NCI-H2081 treated with DMSO at 0.1 percent for 48 hours (cell line): ENCODE measurements at regions not wholly inside any gene's neighbourhood (a gene's known extent, or its start where the extent isn't known, plus 50 kb on each side); places are given as distances from the start of the nearest gene placed in this dataset.

Experiments
- DNase-seq: peaks from one replicate; lab custom pipeline; 2025; lab: John Stamatoyannopoulos, UW

DNA sequence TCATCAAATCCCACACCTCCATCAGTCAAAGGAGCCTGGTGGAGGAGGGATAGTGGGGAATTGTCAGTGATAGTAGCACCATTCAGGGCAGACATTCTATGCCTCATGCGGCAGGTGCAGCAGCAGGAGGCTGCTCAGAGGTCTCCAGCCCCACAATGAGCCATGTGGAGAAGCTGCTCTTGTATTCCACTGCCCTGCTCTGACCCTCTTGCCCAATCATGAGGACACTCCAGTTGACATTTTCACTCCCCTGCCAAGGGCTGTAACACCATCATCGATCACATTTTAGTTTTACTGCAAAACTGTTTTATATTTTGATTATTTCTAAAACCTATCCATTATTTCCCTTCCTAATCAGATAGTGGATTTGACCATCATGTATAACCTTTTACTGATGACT lies 487.6 kb upstream of the KLHL29 start:
- no peak for DNase-seq

- no peak for DNase-seq
Observed at GRCh38 chr2:22900674-22901073, 484.3 kb upstream of the KLHL29 start.

DNA sequence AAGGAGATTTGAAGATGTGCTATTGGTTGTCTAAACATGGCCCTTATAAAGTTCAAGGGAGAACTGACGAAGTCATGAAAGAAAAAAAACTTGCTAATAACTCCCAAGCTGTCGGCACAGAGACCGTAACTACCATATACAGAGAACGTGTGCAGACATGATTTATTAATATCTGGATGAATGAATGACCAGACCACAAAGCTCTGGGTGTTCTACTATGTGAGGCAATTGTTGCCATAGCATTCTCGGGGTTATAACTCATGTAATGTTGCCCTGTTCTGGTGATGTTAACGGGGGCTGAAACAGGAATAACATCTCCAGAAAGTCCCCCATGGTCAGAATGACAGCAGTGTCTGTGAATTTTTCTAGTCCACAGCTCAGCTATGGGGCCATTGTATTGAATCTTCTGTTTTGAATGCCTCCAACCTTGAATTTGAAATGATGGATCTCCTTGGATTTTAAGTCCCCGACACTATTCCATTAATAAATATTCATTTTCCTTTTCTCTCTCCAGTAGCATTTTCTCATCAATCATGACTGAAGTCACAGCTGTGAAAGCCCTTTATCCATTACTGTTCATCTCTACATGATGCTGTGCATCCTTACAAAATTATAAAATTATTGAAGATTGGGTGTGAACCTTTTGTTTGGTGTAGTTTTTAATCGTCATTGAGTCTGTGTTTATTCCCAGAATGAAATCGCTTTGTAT lies 483.4 kb upstream of the KLHL29 start:
- DNase-seq, result no peak

- no peak for DNase-seq
Observed at GRCh38 chr2:22902180-22902550, 482.8 kb upstream of the KLHL29 start.

- DNase-seq, result no peak
Observed at GRCh38 chr2:22902662-22903165, 482.3 kb upstream of the KLHL29 start.

DNA sequence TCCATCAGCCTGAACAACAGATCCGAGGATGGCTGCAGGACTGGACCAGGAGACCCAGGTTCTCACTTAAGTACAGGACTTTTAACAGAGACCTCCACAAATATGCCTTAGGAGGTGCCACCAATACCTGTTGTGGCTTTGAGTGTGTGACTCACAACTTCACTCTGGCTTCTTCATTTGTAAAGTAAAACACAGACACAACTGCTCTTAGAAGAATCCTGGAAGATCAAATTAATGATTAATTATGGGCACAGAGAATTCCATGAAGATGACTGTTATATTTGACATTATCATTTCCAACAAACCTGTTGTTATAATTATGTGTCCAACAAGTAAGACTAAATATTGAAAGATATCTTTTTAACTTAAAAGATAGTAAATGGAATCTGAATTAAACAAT lies 481.4 kb upstream of the KLHL29 start:
- no peak for DNase-seq

DNA sequence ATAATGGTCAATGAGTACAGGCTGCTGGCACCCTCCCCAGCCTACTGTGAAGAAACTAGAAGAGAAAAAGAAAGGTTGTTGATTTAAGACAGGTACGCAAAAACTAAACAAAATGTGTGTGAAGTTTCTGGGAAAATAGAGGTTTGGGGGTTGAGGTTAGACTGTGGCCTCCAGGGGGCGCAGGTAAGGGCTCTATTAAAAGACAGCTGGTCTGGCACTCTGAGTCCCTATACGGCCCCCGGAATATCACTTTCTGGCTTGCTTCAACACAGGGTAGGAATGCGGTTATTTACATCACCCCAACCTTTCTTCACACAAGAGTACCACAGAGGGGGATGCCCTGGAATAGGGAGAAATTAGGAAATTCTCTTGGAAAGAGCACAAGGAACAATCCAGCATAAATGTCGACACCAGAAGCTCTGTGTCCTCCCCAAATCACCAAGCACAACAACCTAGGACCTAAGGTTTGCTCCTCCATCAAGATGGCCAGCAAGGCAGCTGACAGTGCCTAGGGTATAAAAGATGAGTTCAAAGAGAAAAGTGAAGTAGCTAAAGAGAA lies 480.8 kb upstream of the KLHL29 start:
- no peak for DNase-seq

GRCh38 chr2:22907330-22907729 lies 477.6 kb upstream of the KLHL29 start:
- DNase-seq, result no peak

DNA sequence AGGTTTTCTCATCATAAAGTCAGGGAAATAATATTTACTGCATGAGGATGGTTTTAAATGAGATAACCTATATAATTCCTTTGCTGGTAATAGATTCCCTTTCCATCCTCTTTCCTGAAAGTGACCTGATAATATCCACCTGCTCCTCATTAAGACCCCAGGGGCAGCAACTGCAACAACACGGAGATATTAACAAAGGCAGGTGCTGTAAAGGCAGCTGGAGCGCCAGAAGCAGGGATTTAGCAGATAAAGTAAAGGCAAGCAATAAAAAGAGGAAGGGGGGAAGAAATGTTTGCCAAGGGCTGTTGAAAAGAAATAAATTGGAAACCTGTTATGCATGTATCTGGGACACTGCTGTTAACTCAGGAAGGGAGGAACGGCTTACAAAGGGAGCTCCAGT lies 472.6 kb upstream of the KLHL29 start:
- no peak for DNase-seq

DNA sequence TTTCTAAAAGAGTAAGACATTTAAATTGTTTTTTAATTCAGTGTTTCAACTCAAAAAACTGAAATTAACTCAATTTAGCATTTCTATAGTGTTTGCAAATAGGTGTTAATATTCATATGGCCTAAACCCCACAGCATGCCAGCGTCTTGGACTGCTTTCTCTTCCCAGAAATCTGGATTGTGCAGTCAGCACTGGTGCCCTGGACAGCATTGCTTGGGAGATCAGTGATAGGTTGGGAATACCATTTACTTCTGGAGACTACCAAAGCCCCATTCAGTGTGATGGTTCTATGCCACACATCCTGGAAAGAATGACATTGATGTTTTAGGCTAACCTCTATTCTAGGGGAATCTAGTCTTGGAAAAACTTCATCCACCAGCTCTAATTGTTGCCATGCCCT lies 455.0 kb upstream of the KLHL29 start:
- no peak for DNase-seq

- DNase-seq, result no peak
Observed at GRCh38 chr2:22930781-22931180, 454.2 kb upstream of the KLHL29 start.

- no peak for DNase-seq
Observed at GRCh38 chr2:22932288-22932687, 452.7 kb upstream of the KLHL29 start.

DNA sequence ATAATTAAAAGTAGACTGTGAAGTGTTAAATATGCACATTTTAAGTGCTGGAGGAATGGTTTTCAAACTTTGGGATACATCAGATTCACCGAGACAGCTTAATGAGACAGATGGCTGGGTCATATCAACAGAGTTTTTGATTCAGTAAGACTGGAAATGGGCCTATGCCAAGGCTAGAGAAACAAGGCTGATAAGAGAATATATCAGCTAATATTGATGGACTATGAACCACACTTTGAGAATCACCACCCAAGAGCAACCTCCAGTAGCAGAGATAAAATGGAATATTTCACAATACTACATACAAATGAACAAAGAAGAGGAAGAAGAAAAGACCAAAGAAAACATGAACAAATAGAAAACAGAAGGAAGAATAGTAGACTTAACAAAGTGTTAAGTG lies 450.2 kb upstream of the KLHL29 start:
- no peak for DNase-seq

GRCh38 chr2:22942441-22942840 lies 442.5 kb upstream of the KLHL29 start:
- no peak for DNase-seq

DNA sequence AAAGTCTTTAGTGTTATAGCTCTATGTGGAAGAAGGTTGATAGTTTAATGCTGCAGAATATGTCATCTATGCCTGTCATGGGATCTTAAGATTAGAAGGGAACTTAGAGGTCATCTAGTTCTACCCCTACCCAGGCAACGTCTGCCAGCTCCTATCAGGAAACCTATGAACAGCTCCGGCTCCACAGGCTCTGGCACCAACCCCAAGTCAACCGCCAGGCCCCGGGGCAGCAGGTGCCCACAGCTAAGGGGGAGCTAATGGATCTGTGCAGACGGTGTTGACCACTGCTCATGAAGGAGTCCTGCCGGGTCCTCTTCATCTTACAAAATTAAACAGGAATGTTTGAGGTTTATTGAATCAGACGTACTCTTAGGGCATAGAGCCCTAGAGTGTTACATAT lies 440.8 kb upstream of the KLHL29 start:
- DNase-seq, result no peak

DNA sequence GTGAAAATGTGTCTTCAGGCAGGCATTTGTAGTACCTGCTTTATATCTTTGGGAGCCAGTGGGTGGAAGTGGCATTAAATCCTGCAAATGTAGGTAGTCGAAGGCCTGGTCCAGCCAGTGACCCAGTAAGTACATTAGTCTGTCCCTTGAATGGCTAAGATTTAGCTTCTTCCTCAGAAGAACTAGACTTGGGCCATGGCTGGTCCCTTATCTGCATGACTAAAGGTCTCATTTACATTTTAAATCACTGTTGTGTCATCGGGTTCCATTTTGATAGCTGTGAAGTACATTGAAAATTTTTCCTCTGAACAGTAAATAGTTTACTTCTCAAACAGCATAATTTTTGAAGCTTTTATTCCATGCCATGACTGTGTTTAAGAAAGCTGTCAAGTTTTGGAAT lies 438.4 kb upstream of the KLHL29 start:
- DNase-seq, result no peak

- DNase-seq, result no peak
Observed at GRCh38 chr2:22947741-22948140, 437.2 kb upstream of the KLHL29 start.

GRCh38 chr2:22950431-22950830 lies 434.5 kb upstream of the KLHL29 start:
- no peak for DNase-seq

- DNase-seq, result no peak
Observed at GRCh38 chr2:22952656-22953225, 432.2 kb upstream of the KLHL29 start.

- no peak for DNase-seq
Observed at GRCh38 chr2:22957446-22957845, 427.5 kb upstream of the KLHL29 start.

- DNase-seq, result no peak
Observed at GRCh38 chr2:22958308-22958707, 426.7 kb upstream of the KLHL29 start.

DNA sequence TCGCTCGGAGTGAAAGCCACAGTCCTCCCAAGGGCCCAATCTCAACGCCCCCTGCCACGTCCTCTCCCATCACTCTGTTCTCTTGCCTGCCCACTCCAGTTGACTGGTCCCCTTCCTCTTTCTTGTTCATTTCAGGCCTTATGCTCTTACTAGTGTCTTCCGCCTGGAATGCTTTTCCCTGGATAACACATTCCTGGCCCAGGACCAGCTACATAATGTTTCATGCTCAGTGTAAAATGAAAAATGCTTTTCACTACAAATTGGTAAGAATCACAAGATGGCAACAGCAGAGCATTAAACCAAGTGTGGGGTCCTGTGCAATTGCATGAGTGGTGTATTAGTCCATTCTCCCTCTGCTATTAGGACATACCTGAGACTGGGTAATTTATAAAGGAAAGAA lies 417.2 kb upstream of the KLHL29 start:
- DNase-seq, result no peak

- DNase-seq, result no peak
Observed at GRCh38 chr2:22970284-22970975, 414.5 kb upstream of the KLHL29 start.
